ENCODE measurements at regions not wholly inside any gene's neighbourhood (a gene's known extent, or its start where the extent isn't known, plus 50 kb on each side); places are given as distances from the start of the nearest gene placed in this dataset.
"Not testable (repeated sequence)": the region's sequence is repeated elsewhere in the genome, so short reads cannot be mapped to it uniquely, and the experiment has no call there.

GRCh38 chr12:33041562-33041961 lies 145.0 kb upstream of the PKP2 start:
- intact Hi-C loops (cut with DNase I; ENCODE audit: low total_unique reads), result no loop called here
- peaks cover 0 to 8% of the 10 kb centered on the region in 2 donors for H3K9me3 ChIP-seq
- H3K36me3 ChIP-seq, result no peaks in the 10 kb centered on the region
- H3K4me3 ChIP-seq, result no peak overlapping the region
- H3K27ac ChIP-seq, result no peak overlapping the region
- DNase-seq (ENCODE audit: low spot score in 2 of 2), result no peak
- no peaks in the 10 kb centered on the region for H3K4me1 ChIP-seq
- H3K27me3 ChIP-seq, result no peaks in the 10 kb centered on the region
- TF ChIP-seq CTCF (IDR thresholded peaks at IDR 0.05), result no peak
- TF ChIP-seq POLR2AphosphoS5 (IDR thresholded peaks at IDR 0.05), result no peak
- no peak for TF ChIP-seq POLR2A (IDR thresholded peaks at IDR 0.05)

DNA sequence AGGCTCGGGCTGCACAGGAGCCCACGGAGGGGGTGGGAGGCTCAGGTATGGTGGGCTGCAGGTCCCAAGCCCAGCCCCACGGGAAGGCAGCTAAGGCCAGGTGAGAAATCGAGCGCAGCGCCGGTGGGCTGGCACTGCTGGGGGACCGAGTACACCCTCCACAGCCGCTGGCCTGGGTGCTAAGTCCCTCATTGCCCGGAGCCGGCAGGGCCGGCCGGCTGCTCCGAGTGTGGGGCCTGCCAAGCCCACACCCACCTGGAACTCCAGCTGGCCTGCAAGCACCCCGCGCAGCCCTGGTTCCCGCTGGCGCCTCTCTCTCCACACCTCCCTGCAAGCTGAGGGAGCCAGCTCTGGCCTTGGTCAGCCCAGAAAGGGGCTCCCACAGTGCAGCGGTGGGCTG lies 137.4 kb upstream of the PKP2 start:
- H3K27ac ChIP-seq; DNase-seq (ENCODE audit: low spot score in 2 of 2); intact Hi-C loops (cut with DNase I; ENCODE audit: low total_unique reads); H3K27me3 ChIP-seq; H3K36me3 ChIP-seq; H3K4me1 ChIP-seq; H3K4me3 ChIP-seq: not testable (repeated sequence)
- H3K9me3 ChIP-seq, result peaks cover 6 to 15% of the 10 kb centered on the region in 2 donors

GRCh38 chr12:33026791-33027190 lies 130.2 kb upstream of the PKP2 start:
- Histone ChIP-seq H3K27me3 (no peaks in the 10 kb centered on the region), H3K27ac (no peak overlapping the region), H3K36me3 (no peaks in the 10 kb centered on the region), H3K9me3 (peaks cover 0 to 3% of the 10 kb centered on the region in 2 donors), H3K4me3 (no peak overlapping the region), H3K4me1 (no peaks in the 10 kb centered on the region)
- intact Hi-C loops (cut with DNase I; ENCODE audit: low total_unique reads), result loop anchor here (5.0 kb wide), 1 partner anchor 366 kb away; no protein-coding TSS in a partner anchor
- no peak for DNase-seq (ENCODE audit: low spot score in 2 of 2)
- TF ChIP-seq POLR2A (IDR thresholded peaks at IDR 0.05) (no peak), CTCF (IDR thresholded peaks at IDR 0.05) (no peak), POLR2AphosphoS5 (IDR thresholded peaks at IDR 0.05) (no peak)

- H3K9me3 ChIP-seq; intact Hi-C loops (cut with DNase I; ENCODE audit: low total_unique reads); H3K4me1 ChIP-seq; DNase-seq (ENCODE audit: low spot score in 2 of 2); H3K27ac ChIP-seq; H3K27me3 ChIP-seq; H3K36me3 ChIP-seq; H3K4me3 ChIP-seq: not testable (repeated sequence)
Measured at GRCh38 chr12:33022724-33023123, 126.1 kb upstream of the PKP2 start.

DNA sequence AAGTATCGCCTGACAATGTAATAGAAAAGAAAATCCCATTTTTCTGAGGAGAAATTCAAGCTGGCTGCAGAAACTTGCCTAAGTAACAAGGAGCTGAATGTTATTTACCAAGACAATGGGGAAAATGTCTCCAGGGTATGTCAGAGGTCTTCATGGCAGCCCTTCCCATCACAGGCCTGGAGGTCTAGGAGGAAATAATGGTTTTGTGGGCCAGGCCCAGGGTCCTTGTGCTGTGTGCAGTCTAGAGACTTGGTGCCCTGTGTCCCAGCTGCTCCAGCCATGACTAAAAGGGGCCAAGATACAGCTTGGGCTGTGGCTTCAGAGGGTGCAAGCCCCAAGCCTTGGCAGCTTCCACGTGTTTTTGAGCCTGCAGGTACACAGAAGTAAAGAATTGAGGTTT lies 120.5 kb upstream of the PKP2 start:
- DNase-seq (ENCODE audit: low spot score in 2 of 2); intact Hi-C loops (cut with DNase I; ENCODE audit: low total_unique reads); H3K27ac ChIP-seq; H3K27me3 ChIP-seq; H3K36me3 ChIP-seq; H3K4me3 ChIP-seq; H3K4me1 ChIP-seq: not testable (repeated sequence)
- H3K9me3 ChIP-seq, result peaks cover 16 to 28% of the 10 kb centered on the region in 2 donors

DNA sequence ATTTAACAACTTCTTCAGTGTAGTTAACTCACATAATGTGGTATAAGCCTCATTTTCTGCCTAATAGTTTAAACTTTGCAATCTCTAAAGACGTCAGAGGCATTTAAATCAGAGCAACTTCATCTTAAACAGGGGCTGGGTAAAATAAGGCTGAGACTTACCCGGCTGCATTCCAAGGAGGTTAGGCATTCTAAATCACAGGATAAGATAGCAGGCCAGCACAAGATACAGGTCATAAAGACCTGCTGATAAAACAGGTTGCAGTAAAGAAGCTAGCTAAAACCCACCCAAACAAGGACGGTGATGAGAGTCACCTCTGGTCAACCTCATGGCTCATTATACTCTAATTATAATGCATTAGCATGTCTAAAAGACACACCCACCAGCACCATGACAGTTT lies 115.6 kb upstream of the PKP2 start:
- no peak for TF ChIP-seq POLR2AphosphoS5 (IDR thresholded peaks at IDR 0.05)
- no peak for TF ChIP-seq POLR2A (IDR thresholded peaks at IDR 0.05)
- no peak for TF ChIP-seq CTCF (IDR thresholded peaks at IDR 0.05)
- intact Hi-C loops (cut with DNase I; ENCODE audit: low total_unique reads), result no loop called here
- DNase-seq (ENCODE audit: low spot score in 2 of 2), result no peak
- no peaks in the 10 kb centered on the region for H3K27me3 ChIP-seq
- no peak overlapping the region for H3K27ac ChIP-seq
- H3K4me1 ChIP-seq, result no peaks in the 10 kb centered on the region
- no peaks in the 10 kb centered on the region for H3K36me3 ChIP-seq
- H3K4me3 ChIP-seq, result no peak overlapping the region
- H3K9me3 ChIP-seq, result peaks cover 13 to 18% of the 10 kb centered on the region in 2 donors

DNA sequence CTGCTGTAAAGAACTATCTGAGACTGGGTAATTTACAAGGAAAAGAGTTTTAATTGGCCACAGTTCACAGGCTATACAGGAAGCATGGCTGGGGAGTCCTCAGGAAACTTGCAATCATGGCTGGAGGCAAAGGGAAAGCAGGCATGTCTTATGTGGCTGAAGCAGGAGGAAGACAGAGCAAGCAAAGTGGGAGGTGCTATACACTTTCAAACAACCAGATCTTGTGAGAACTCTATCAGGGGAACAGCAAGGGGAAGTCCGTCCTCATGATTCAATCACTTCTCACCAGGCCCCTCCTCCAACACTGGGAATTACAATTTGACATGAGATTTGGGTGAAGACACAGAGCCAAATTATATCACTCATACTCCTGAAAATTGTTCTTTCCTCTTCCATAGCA lies 109.5 kb upstream of the PKP2 start:
- TF ChIP-seq POLR2AphosphoS5 (IDR thresholded peaks at IDR 0.05) (no peak), POLR2A (IDR thresholded peaks at IDR 0.05) (no peak), CTCF (IDR thresholded peaks at IDR 0.05) (no peak)
- no peak for DNase-seq (ENCODE audit: low spot score in 2 of 2)
- intact Hi-C loops (cut with DNase I; ENCODE audit: low total_unique reads), result no loop called here

More for the DNA sequence above, 109.5 kb upstream of the PKP2 start:
- Histone ChIP-seq H3K4me1 (no peaks in the 10 kb centered on the region), H3K4me3 (no peak overlapping the region), H3K9me3 (peaks cover 6 to 16% of the 10 kb centered on the region in 2 donors), H3K36me3 (no peaks in the 10 kb centered on the region), H3K27ac (no peak overlapping the region), H3K27me3 (no peaks in the 10 kb centered on the region)
